HepG2 (cell line): ENCODE measurements at regions not wholly inside any gene's neighbourhood (a gene's known extent, or its start where the extent isn't known, plus 50 kb on each side); places are given as distances from the start of the nearest gene placed in this dataset.

ENCODE experiments used
- EP300 ChIP-seq, 3 experiments: sonication (generic) in 1 of 3; formaldehyde crosslinking in 1 of 3; IDR thresholded peaks; 2 replicates each; pipeline versions ENCODE4 v1.5.1 to v1.6.1; 2011 to 2020; ENCODE audit warnings: low read depth in 2 of 3, low read length in 2 of 3, borderline replicate concordance in 1 of 3, improper control_type of control experiment in 1 of 3, mild to moderate bottlenecking in 1 of 3, missing genetic modification reagents in 1 of 3, moderate library complexity in 1 of 3
- HES4 ChIP-seq: sonication (generic); formaldehyde crosslinking; IDR thresholded peaks from 2 replicates; pipeline ENCODE4 v1.9.0; 2021; ENCODE audit warnings: mild to moderate bottlenecking, missing genetic modification reagents, borderline replicate concordance
- KAT7 ChIP-seq: IDR thresholded peaks from 2 replicates; pipeline ENCODE4 v1.6.1; 2018; ENCODE audit warnings: borderline replicate concordance, missing compliant biosample characterization
- ZBTB7A ChIP-seq: sonication (generic); formaldehyde crosslinking; IDR thresholded peaks from 2 replicates; pipeline ENCODE4 v1.8.0; 2022; ENCODE audit warnings: mild to moderate bottlenecking, missing genetic modification reagents
- ZNF274 ChIP-seq: sonication (generic); formaldehyde crosslinking; IDR thresholded peaks from 2 replicates; pipeline ENCODE4 v1.5.1; 2020; ENCODE audit warnings: mild to moderate bottlenecking, missing genetic modification reagents
- ZNF33A ChIP-seq: sonication (generic); formaldehyde crosslinking; IDR thresholded peaks from 2 replicates; pipeline ENCODE4 v1.5.1; 2020; ENCODE audit warnings: missing genetic modification reagents, mild to moderate bottlenecking, moderate library complexity, borderline replicate concordance
- TF ChIP-seq, protein P1 (sequence below): sonication (generic); formaldehyde crosslinking; IDR thresholded peaks from 2 replicates; pipeline ENCODE4 v1.4.0; 2020; ENCODE audit warnings: missing genetic modification reagents, borderline replicate concordance
- TF ChIP-seq, protein P2 (sequence below): sonication (generic); formaldehyde crosslinking; IDR thresholded peaks from 2 replicates; pipeline ENCODE4 v1.5.0; 2020; ENCODE audit warnings: missing genetic modification reagents

- no peak for TF ChIP-seq EP300 (IDR thresholded peaks at IDR 0.05; ENCODE audit: low read depth in 2 of 2, low read length in 2 of 2)
- no peak for TF ChIP-seq EP300 (CRISPR knock-in tag; IDR thresholded peaks at IDR 0.05; ENCODE audit: borderline replicate concordance)
- no peak for TF ChIP-seq HES4 (CRISPR knock-in tag)
- no peak for TF ChIP-seq KAT7 (CRISPR knock-in tag)
- no peak for TF ChIP-seq ZNF274 (CRISPR knock-in tag)
- TF ChIP-seq, protein P1, sequence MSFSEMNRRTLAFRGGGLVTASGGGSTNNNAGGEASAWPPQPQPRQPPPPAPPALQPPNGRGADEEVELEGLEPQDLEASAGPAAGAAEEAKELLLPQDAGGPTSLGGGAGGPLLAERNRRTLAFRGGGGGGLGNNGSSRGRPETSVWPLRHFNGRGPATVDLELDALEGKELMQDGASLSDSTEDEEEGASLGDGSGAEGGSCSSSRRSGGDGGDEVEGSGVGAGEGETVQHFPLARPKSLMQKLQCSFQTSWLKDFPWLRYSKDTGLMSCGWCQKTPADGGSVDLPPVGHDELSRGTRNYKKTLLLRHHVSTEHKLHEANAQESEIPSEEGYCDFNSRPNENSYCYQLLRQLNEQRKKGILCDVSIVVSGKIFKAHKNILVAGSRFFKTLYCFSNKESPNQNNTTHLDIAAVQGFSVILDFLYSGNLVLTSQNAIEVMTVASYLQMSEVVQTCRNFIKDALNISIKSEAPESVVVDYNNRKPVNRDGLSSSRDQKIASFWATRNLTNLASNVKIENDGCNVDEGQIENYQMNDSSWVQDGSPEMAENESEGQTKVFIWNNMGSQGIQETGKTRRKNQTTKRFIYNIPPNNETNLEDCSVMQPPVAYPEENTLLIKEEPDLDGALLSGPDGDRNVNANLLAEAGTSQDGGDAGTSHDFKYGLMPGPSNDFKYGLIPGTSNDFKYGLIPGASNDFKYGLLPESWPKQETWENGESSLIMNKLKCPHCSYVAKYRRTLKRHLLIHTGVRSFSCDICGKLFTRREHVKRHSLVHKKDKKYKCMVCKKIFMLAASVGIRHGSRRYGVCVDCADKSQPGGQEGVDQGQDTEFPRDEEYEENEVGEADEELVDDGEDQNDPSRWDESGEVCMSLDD (CRISPR knock-in tag), result no peak
- TF ChIP-seq, protein P2, sequence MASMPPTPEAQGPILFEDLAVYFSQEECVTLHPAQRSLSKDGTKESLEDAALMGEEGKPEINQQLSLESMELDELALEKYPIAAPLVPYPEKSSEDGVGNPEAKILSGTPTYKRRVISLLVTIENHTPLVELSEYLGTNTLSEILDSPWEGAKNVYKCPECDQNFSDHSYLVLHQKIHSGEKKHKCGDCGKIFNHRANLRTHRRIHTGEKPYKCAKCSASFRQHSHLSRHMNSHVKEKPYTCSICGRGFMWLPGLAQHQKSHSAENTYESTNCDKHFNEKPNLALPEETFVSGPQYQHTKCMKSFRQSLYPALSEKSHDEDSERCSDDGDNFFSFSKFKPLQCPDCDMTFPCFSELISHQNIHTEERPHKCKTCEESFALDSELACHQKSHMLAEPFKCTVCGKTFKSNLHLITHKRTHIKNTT, result no peak
- TF ChIP-seq ZBTB7A, result no peak
- no peak for TF ChIP-seq ZNF33A (CRISPR knock-in tag)
These were observed 284.9 kb downstream of the ZEB2 start for GRCh38 chr2:144235050-144235449.
